MM.1S (cell line): ENCODE measurements at regions not wholly inside any gene's neighbourhood (a gene's known extent, or its start where the extent isn't known, plus 50 kb on each side); places are given as distances from the start of the nearest gene placed in this dataset.

Experiments used
- CTCF ChIP-seq: fragments of 300-600 bp; sonication (generic); IDR thresholded peaks from 2 replicates; pipeline ENCODE4 v1.5.1; 2016; ENCODE audit warnings: antibody characterized with exemption, low read length, mixed read lengths
- EZH2phosphoT487 ChIP-seq: fragments of 300-600 bp; sonication (generic); IDR thresholded peaks from 2 replicates; pipeline ENCODE4 v1.6.1; 2018; ENCODE audit warnings: antibody characterized with exemption, low read length

- no peak for TF ChIP-seq CTCF
- no peak for TF ChIP-seq EZH2phosphoT487
These were observed 341.8 kb downstream of the SEC14L1 start for GRCh38 chr17:77482375-77483127.
